Fibroblast of lung (primary cell): ENCODE measurements at regions not wholly inside any gene's neighbourhood (a gene's known extent, or its start where the extent isn't known, plus 50 kb on each side); places are given as distances from the start of the nearest gene placed in this dataset.

Source experiments
- EZH2 ChIP-seq: IDR thresholded peaks from 2 replicates; pipeline ENCODE4 v1.5.1; 2012; ENCODE audit warnings: low read length, control low read depth, mild to moderate bottlenecking; ENCODE audit errors: missing control alignments
- TF ChIP-seq, protein P1 (sequence below), 2 donors: IDR thresholded peaks in 1 of 2; conservative IDR thresholded peaks in 1 of 2; 1 replicate in 1 of 2; 2 replicates in 1 of 2; pipeline ENCODE4 v1.5.1; 2011 to 2012; ENCODE audit warnings: low read length in 2 of 2, control low read depth in 1 of 2, inconsistent platforms in 1 of 2, low read depth in 1 of 2, mild to moderate bottlenecking in 1 of 2

GRCh38 chr4:13243152-13243551, 241.0 kb downstream of the RAB28 start:
- TF ChIP-seq, protein P1, sequence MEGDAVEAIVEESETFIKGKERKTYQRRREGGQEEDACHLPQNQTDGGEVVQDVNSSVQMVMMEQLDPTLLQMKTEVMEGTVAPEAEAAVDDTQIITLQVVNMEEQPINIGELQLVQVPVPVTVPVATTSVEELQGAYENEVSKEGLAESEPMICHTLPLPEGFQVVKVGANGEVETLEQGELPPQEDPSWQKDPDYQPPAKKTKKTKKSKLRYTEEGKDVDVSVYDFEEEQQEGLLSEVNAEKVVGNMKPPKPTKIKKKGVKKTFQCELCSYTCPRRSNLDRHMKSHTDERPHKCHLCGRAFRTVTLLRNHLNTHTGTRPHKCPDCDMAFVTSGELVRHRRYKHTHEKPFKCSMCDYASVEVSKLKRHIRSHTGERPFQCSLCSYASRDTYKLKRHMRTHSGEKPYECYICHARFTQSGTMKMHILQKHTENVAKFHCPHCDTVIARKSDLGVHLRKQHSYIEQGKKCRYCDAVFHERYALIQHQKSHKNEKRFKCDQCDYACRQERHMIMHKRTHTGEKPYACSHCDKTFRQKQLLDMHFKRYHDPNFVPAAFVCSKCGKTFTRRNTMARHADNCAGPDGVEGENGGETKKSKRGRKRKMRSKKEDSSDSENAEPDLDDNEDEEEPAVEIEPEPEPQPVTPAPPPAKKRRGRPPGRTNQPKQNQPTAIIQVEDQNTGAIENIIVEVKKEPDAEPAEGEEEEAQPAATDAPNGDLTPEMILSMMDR (conservative IDR thresholded peaks at IDR 0.05 in 1 of 2, IDR thresholded peaks at IDR 0.05 in 1 of 2; ENCODE audit: low read depth in 1 of 2, low read length in 2 of 2), result no peak
- TF ChIP-seq EZH2, result no peak
